Left forelimb (tissue), 1 donor: ENCODE measurements at regions not wholly inside any gene's neighbourhood (a gene's known extent, or its start where the extent isn't known, plus 50 kb on each side); places are given as distances from the start of the nearest gene placed in this dataset.

Source experiments
- DNase-seq: peaks from one replicate; pipeline ENCODE4 v3.0.0-alpha.2; 2018; ENCODE audit warnings: low spot score

- DNase-seq, result no peak
These were observed 239.7 kb upstream of the ZNF507 start for GRCh38 chr19:32105527-32106310.

GRCh38 chr19:32122258-32122657, 223.2 kb upstream of the ZNF507 start:
- DNase-seq, result no peak

GRCh38 chr19:32123355-32123940, 222.0 kb upstream of the ZNF507 start:
- no peak for DNase-seq

GRCh38 chr19:32124585-32124984, 220.8 kb upstream of the ZNF507 start:
- DNase-seq, result no peak

- DNase-seq, result no peak
These were observed 216.3 kb upstream of the ZNF507 start for GRCh38 chr19:32129141-32129540.

- no peak for DNase-seq
These were observed 215.1 kb upstream of the ZNF507 start for GRCh38 chr19:32130332-32130731.

- no peak for DNase-seq
These were observed 214.4 kb upstream of the ZNF507 start for GRCh38 chr19:32131005-32131404.

GRCh38 chr19:32138416-32138815, 207.0 kb upstream of the ZNF507 start:
- DNase-seq, result no peak

- DNase-seq, result no peak
These were observed 203.4 kb upstream of the ZNF507 start for GRCh38 chr19:32141840-32142511.

GRCh38 chr19:32146664-32147063, 198.7 kb upstream of the ZNF507 start:
- DNase-seq, result no peak

GRCh38 chr19:32150605-32151004, 194.8 kb upstream of the ZNF507 start:
- DNase-seq, result no peak

- DNase-seq, result no peak
These were observed 191.0 kb upstream of the ZNF507 start for GRCh38 chr19:32154418-32154817.

- no peak for DNase-seq
These were observed 180.9 kb upstream of the ZNF507 start for GRCh38 chr19:32164384-32164992.

- DNase-seq, result no peak
These were observed 180.3 kb upstream of the ZNF507 start for GRCh38 chr19:32165141-32165540.

GRCh38 chr19:32165750-32166149, 179.7 kb upstream of the ZNF507 start:
- DNase-seq, result no peak

GRCh38 chr19:32166238-32166637, 179.2 kb upstream of the ZNF507 start:
- no peak for DNase-seq

- no peak for DNase-seq
These were observed 177.3 kb upstream of the ZNF507 start for GRCh38 chr19:32168111-32168510.

GRCh38 chr19:32168606-32169005, 176.8 kb upstream of the ZNF507 start:
- no peak for DNase-seq

GRCh38 chr19:32171719-32172151, 173.7 kb upstream of the ZNF507 start:
- DNase-seq, result no peak

- DNase-seq, result no peak
These were observed 172.7 kb upstream of the ZNF507 start for GRCh38 chr19:32172566-32173160.

GRCh38 chr19:32173836-32174235, 171.6 kb upstream of the ZNF507 start:
- no peak for DNase-seq

- peak; percentile 38 for DNase-seq
These were observed 170.9 kb upstream of the ZNF507 start for GRCh38 chr19:32174386-32175113.
